Sigmoid colon (tissue), 4 donors: ENCODE measurements at regions not wholly inside any gene's neighbourhood (a gene's known extent, or its start where the extent isn't known, plus 50 kb on each side); places are given as distances from the start of the nearest gene placed in this dataset.

Experiments
- CTCF ChIP-seq, 4 experiments: fragments of 450-650 bp in 3 of 4; fragments of 200-600 bp in 1 of 4; IDR thresholded peaks; one replicate each; pipeline ENCODE4 v1.5.1; 2016 to 2019; ENCODE audit warnings: antibody characterized with exemption in 4 of 4, mild to moderate bottlenecking in 3 of 4, moderate library complexity in 2 of 4
- POLR2A ChIP-seq, 2 donors: fragments of 450-650 bp; IDR thresholded peaks; one replicate each; pipeline ENCODE4 v1.6.1; 2016; ENCODE audit warnings: antibody characterized with exemption in 2 of 2, mild to moderate bottlenecking in 2 of 2, moderate library complexity in 2 of 2
- POLR2AphosphoS5 ChIP-seq, 4 donors: sonication (generic); formaldehyde crosslinking; IDR thresholded peaks; one replicate each; pipeline ENCODE4 v1.6.1; 2017; ENCODE audit warnings: antibody characterized with exemption in 4 of 4

DNA sequence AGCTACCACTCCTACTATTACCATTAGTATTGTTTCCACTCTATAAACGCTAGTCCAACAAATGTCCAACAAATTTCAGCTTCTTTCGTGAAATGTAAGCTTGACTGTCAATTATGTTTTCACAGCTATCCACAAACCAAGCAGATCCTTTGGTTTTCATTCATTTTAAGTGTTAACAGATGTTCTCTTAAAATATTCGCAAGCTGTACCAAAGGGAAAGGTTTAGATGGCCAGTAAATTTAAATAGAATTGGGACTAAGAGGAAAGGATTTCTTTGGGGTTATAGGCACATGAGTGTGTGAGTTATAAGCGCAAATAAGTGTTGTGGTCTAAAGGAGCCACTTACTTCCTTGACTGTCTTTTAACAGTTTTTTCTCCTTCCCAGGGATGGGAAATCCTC lies 136.8 kb upstream of the ADRA1B start:
- TF ChIP-seq CTCF (IDR thresholded peaks at IDR 0.05), result no peak
- no peak for TF ChIP-seq POLR2AphosphoS5 (IDR thresholded peaks at IDR 0.05)
- TF ChIP-seq POLR2A (IDR thresholded peaks at IDR 0.05), result no peak
